IMR-90 (cell line): ENCODE measurements at regions not wholly inside any gene's neighbourhood (a gene's known extent, or its start where the extent isn't known, plus 50 kb on each side); places are given as distances from the start of the nearest gene placed in this dataset.

Source experiments
- ATAC-seq: fragments of 200-7000 bp; cut with Tn5 transposase; 2 replicates; pipeline ENCODE4 v1.9.1; 2020; ENCODE audit warnings: low read depth, mild to moderate bottlenecking, moderate library complexity
- BruUV-seq: library from RNA; stranded (reverse); fragments of 400-500 nt; replicated peaks from 2 replicates; lab custom pipeline; 2021; lab: Mats Ljungman, UMichigan
- CTCF ChIA-PET: fragments of 300-600 bp; formaldehyde crosslinking; extraction: SDS; loops from one replicate; lab custom pipeline; 2021; ENCODE audit warnings: antibody characterized with exemption; lab: Yijun Ruan, JAX
- POLR2A ChIA-PET: fragments of 300-600 bp; sonication (Branson Sonifier 250); formaldehyde crosslinking; loops from one replicate; lab custom pipeline; 2022; ENCODE audit warnings: antibody characterized with exemption; ENCODE audit not compliant: unreplicated experiment; lab: Charles Lee
- DNase-seq: peaks from one replicate; pipeline ENCODE4 v3.0.0; 2013
- H2AFZ ChIP-seq: replicated peaks from 2 replicates; pipeline ENCODE3; 2013; ENCODE audit warnings: low read length, mild to moderate bottlenecking; ENCODE audit not compliant: poor library complexity
- H2AK5ac ChIP-seq: 2 replicates; pipeline ENCODE4 v1.6.1; 2013; ENCODE audit warnings: low read depth, low read length, inconsistent platforms
- H2AK9ac ChIP-seq: replicated peaks from 2 replicates; pipeline ENCODE3; 2013; ENCODE audit warnings: mild to moderate bottlenecking, low read depth, low read length, moderate library complexity; ENCODE audit not compliant: poor library complexity
- H2BK120ac ChIP-seq: 2 replicates; pipeline ENCODE4 v1.6.1; 2013; ENCODE audit warnings: low read depth, low read length, inconsistent platforms
- H2BK15ac ChIP-seq: 3 replicates; pipeline ENCODE4 v1.6.1; 2013; ENCODE audit warnings: low read depth, low read length, inconsistent platforms
- H2BK20ac ChIP-seq: 2 replicates; pipeline ENCODE4 v1.6.1; 2013; ENCODE audit warnings: low read depth, mild to moderate bottlenecking, inconsistent platforms, low read length, moderate library complexity
- H2BK5ac ChIP-seq: 2 replicates; pipeline ENCODE4 v1.6.1; 2013; ENCODE audit warnings: mild to moderate bottlenecking, low read depth, low read length, inconsistent platforms; ENCODE audit not compliant: poor library complexity, severe bottlenecking
- H3K14ac ChIP-seq: replicated peaks from 2 replicates; pipeline ENCODE4 v1.6.1; 2013; ENCODE audit warnings: low read depth, low read length, inconsistent platforms
- H3K18ac ChIP-seq: 2 replicates; pipeline ENCODE4 v1.6.1; 2013; ENCODE audit warnings: low read depth, low read length, control low read depth
- H3K23ac ChIP-seq: 2 replicates; pipeline ENCODE4 v1.6.1; 2013; ENCODE audit warnings: low read depth, low read length, inconsistent platforms
- H3K27ac ChIP-seq: 2 replicates; pipeline ENCODE4 v1.5.1; 2013; ENCODE audit warnings: mild to moderate bottlenecking, control low read depth, low read length; ENCODE audit not compliant: insufficient read depth
- H3K27me3 ChIP-seq: 2 replicates; pipeline ENCODE4 v1.6.1; 2013; ENCODE audit warnings: low read length; ENCODE audit not compliant: control insufficient read depth, insufficient read depth
- H3K36me3 ChIP-seq: 2 replicates; pipeline ENCODE4 v1.6.1; 2013; ENCODE audit warnings: low read length, mixed read lengths; ENCODE audit not compliant: control insufficient read depth, insufficient read depth
- H3K4ac ChIP-seq: 2 replicates; pipeline ENCODE4 v1.6.1; 2013; ENCODE audit warnings: low read depth, low read length, inconsistent platforms
- H3K4me1 ChIP-seq: 2 replicates; pipeline ENCODE4 v1.6.1; 2013; ENCODE audit warnings: low read length, mixed read lengths; ENCODE audit not compliant: control insufficient read depth, insufficient read depth
- H3K4me2 ChIP-seq: 2 replicates; pipeline ENCODE4 v1.6.1; 2013; ENCODE audit warnings: low read depth, mild to moderate bottlenecking, control low read depth, low read length, moderate library complexity
- H3K4me3 ChIP-seq: 2 replicates; pipeline ENCODE4 v1.5.1; 2013; ENCODE audit warnings: low read depth, mild to moderate bottlenecking, control low read depth, low read length, moderate library complexity; ENCODE audit not compliant: insufficient read depth
- H3K56ac ChIP-seq: 2 replicates; pipeline ENCODE4 v1.6.1; 2013; ENCODE audit warnings: low read length, inconsistent platforms; ENCODE audit not compliant: insufficient read depth; ENCODE audit errors: extremely low read depth
- H3K79me1 ChIP-seq, 2 experiments: 2 replicates each; pipeline ENCODE4 v1.6.1; 2013; ENCODE audit warnings: low read length in 2 of 2, inconsistent platforms in 1 of 2, low read depth in 1 of 2
- H3K9ac ChIP-seq: 2 replicates; pipeline ENCODE4 v1.6.1; 2013; ENCODE audit warnings: low read depth, low read length, control low read depth
- H3K9me1 ChIP-seq: 2 replicates; pipeline ENCODE4 v1.6.1; 2013; ENCODE audit warnings: low read length, inconsistent platforms; ENCODE audit not compliant: insufficient read depth
- H3K9me3 ChIP-seq: 2 replicates; pipeline ENCODE4 v1.6.1; 2013; ENCODE audit warnings: low read length; ENCODE audit not compliant: control insufficient read depth, insufficient read depth
- H4K20me1 ChIP-seq: 2 replicates; pipeline ENCODE4 v1.6.1; 2013; ENCODE audit warnings: low read length, inconsistent platforms; ENCODE audit not compliant: insufficient read depth
- H4K5ac ChIP-seq: 2 replicates; pipeline ENCODE4 v1.6.1; 2013; ENCODE audit warnings: mild to moderate bottlenecking, low read depth, low read length, control low read depth
- H4K8ac ChIP-seq, 2 experiments: 2 replicates each; pipeline ENCODE4 v1.6.1; 2013; ENCODE audit warnings: low read depth in 2 of 2, low read length in 2 of 2, control low read depth in 1 of 2, inconsistent platforms in 1 of 2
- H4K91ac ChIP-seq: 2 replicates; pipeline ENCODE4 v1.6.1; 2013; ENCODE audit warnings: low read depth, low read length, inconsistent platforms; ENCODE audit not compliant: insufficient read depth
- CTCF ChIP-seq: conservative IDR thresholded peaks from 2 replicates; pipeline ENCODE4 v1.5.1; 2012; ENCODE audit warnings: mild to moderate bottlenecking, low read depth, low read length, improper control_type of control experiment
- WGBS, 2 experiments: methylation state at CpG; one replicate each; pipeline versions ENCODE4 v1.1.5 to v1.1.7; 2013; ENCODE audit warnings: missing lambda C conversion rate in 2 of 2; ENCODE audit not compliant: insufficient read length in 1 of 2; ENCODE audit errors: extremely low coverage in 2 of 2; 5-methylcytosine and 5-hydroxymethylcytosine counted together
- dilution Hi-C: fragments of 300-500 bp; cut with HindIII; formaldehyde crosslinking; loops from one replicate; pipeline ENCODE4 v1.14.3; 2018; ENCODE audit warnings: low sequenced_read_pairs; ENCODE audit not compliant: unreplicated experiment
- in situ Hi-C: fragments of 300-500 bp; cut with MboI; formaldehyde crosslinking; loops from 3 replicates; pipeline ENCODE4 v1.14.3; 2019; ENCODE audit warnings: low sequenced_read_pairs, inconsistent platforms, mixed read lengths
- intact Hi-C: fragments of 100-400 bp; cut with micrococcal nuclease; formaldehyde crosslinking; loops from 2 replicates; pipeline ENCODE4 v1.10.0; 2022

- Histone ChIP-seq H3K14ac (no peak overlapping the region), H3K4me2 (no peak overlapping the region), H3K56ac (no peak overlapping the region), H2BK5ac (no peak overlapping the region), H3K27me3 (no peaks in the 10 kb centered on the region), H3K27ac (no peak overlapping the region), H3K18ac (no peak overlapping the region), H3K79me1 (no peaks in the 10 kb centered on the region), H2AK5ac (no peak overlapping the region), H2BK15ac (no peak overlapping the region), H3K23ac (no peak overlapping the region), H3K4me1 (no peaks in the 10 kb centered on the region), H2AFZ (no peak overlapping the region), H2BK120ac (no peak overlapping the region), H4K5ac (no peak overlapping the region), H2AK9ac (no peak overlapping the region), H4K8ac (no peak overlapping the region), H3K4me3 (no peak overlapping the region), H3K4ac (no peak overlapping the region), H4K20me1 (no peaks in the 10 kb centered on the region), H2BK20ac (no peak overlapping the region), H3K9me1 (no peaks in the 10 kb centered on the region), H3K36me3 (no peaks in the 10 kb centered on the region), H4K91ac (no peak overlapping the region), H3K9ac (no peak overlapping the region), H3K9me3 (no peaks in the 10 kb centered on the region)
- BruUV-seq, result no TSS peak
- DNase-seq, result no peak
- WGBS, 2 experiments, result no CpG with 5 or more reads among the region's 2 CpGs
- CTCF ChIA-PET, result no interaction called here
- TF ChIP-seq CTCF, result no peak
- intact Hi-C loops, result no loop called here
- dilution Hi-C loops, result no loop called here
- no peak for ATAC-seq
- in situ Hi-C loops, result no loop called here
- POLR2A ChIA-PET, result no interaction called here
Observed at GRCh38 chr9:103761466-103761865, 332.6 kb upstream of the SMC2 start.
